Neural cell (in vitro differentiated cells): ENCODE measurements at regions not wholly inside any gene's neighbourhood (a gene's known extent, or its start where the extent isn't known, plus 50 kb on each side); places are given as distances from the start of the nearest gene placed in this dataset.

ENCODE experiments used
- H2AFZ ChIP-seq: fragments of 200-600, 300-800 bp; sonication (generic), shearing (Covaris generic); 2 replicates; pipeline ENCODE4 v1.6.0; 2014; ENCODE audit warnings: low read depth, mild to moderate bottlenecking, antibody characterized with exemption, low read length, moderate library complexity
- H3F3A ChIP-seq: fragments of 200-600 bp; shearing (Covaris generic); 2 replicates; pipeline ENCODE4 v1.6.1; 2016; ENCODE audit warnings: mild to moderate bottlenecking, moderate library complexity, mixed read lengths, antibody characterized with exemption, low read length; ENCODE audit not compliant: insufficient read depth, poor library complexity, severe bottlenecking
- H3K27ac ChIP-seq: fragments of 200-600, 300-800 bp; sonication (generic), shearing (Covaris generic); 2 replicates; pipeline ENCODE4 v1.5.1; 2014; ENCODE audit warnings: mild to moderate bottlenecking, low read length, moderate library complexity
- H3K27me3 ChIP-seq: fragments of 300-800, 200-600 bp; sonication (generic), shearing (Covaris generic); 2 replicates; pipeline ENCODE4 v1.6.0; 2014; ENCODE audit warnings: mild to moderate bottlenecking, low read depth, low read length, moderate library complexity; ENCODE audit not compliant: insufficient read depth
- H3K36me3 ChIP-seq: fragments of 300-800, 200-600 bp; sonication (generic), shearing (Covaris generic); 2 replicates; pipeline ENCODE4 v1.5.1; 2014; ENCODE audit warnings: mild to moderate bottlenecking, antibody characterized with exemption, low read length, moderate library complexity; ENCODE audit not compliant: insufficient read depth
- H3K4me2 ChIP-seq: fragments of 300-800, 200-600 bp; sonication (generic), shearing (Covaris generic); 2 replicates; pipeline ENCODE4 v1.6.0; 2014; ENCODE audit warnings: mild to moderate bottlenecking, low read length
- H3K4me3 ChIP-seq: fragments of 300-800, 200-600 bp; sonication (generic), shearing (Covaris generic); 2 replicates; pipeline ENCODE4 v1.5.1; 2014; ENCODE audit warnings: mild to moderate bottlenecking, low read length, moderate library complexity
- H3K79me2 ChIP-seq: fragments of 200-600 bp; shearing (Covaris generic); replicated peaks from 2 replicates; pipeline ENCODE4 v1.6.0; 2014; ENCODE audit warnings: mild to moderate bottlenecking, low read length, moderate library complexity; ENCODE audit not compliant: insufficient read depth
- H3K9ac ChIP-seq: fragments of 300-800, 200-600 bp; sonication (generic), shearing (Covaris generic); 2 replicates; pipeline ENCODE4 v1.6.1; 2016; ENCODE audit warnings: mild to moderate bottlenecking, low read length, mixed read lengths
- H3K9me2 ChIP-seq: fragments of 200-600 bp; shearing (Covaris generic); 2 replicates; pipeline ENCODE4 v1.6.1; 2016; ENCODE audit warnings: mild to moderate bottlenecking, low read length, mixed read lengths; ENCODE audit not compliant: insufficient read depth
- H3K9me3 ChIP-seq: fragments of 200-600, 300-800 bp; sonication (generic), shearing (Covaris generic); 2 replicates; pipeline ENCODE4 v1.6.1; 2016; ENCODE audit warnings: mild to moderate bottlenecking, mixed run types, low read length, moderate library complexity, mixed read lengths
- H4K20me1 ChIP-seq: fragments of 200-600 bp; shearing (Covaris generic); 2 replicates; pipeline ENCODE4 v1.6.1; 2016; ENCODE audit warnings: mild to moderate bottlenecking, mixed run types; ENCODE audit not compliant: insufficient read depth
- CTCF ChIP-seq: fragments of 450-650 bp; IDR thresholded peaks from 2 replicates; pipeline ENCODE4 v1.5.1; 2014; ENCODE audit warnings: antibody characterized with exemption, mild to moderate bottlenecking, moderate library complexity; ENCODE audit not compliant: poor library complexity, severe bottlenecking
- EP300 ChIP-seq: fragments of 450-650 bp; conservative IDR thresholded peaks from 2 replicates; pipeline ENCODE4 v1.6.1; 2014; ENCODE audit warnings: antibody characterized with exemption, mild to moderate bottlenecking, moderate library complexity; ENCODE audit not compliant: poor library complexity, severe bottlenecking
- EZH2 ChIP-seq: fragments of 200-600, 300-800 bp; shearing (Covaris generic), sonication (generic); IDR thresholded peaks from 2 replicates; pipeline ENCODE4 v1.6.1; 2014; ENCODE audit warnings: antibody characterized with exemption, low read length, borderline replicate concordance, mild to moderate bottlenecking; ENCODE audit not compliant: insufficient read depth, poor library complexity, severe bottlenecking
- MXI1 ChIP-seq: fragments of 450-650 bp; conservative IDR thresholded peaks from 2 replicates; pipeline ENCODE4 v1.6.1; 2014; ENCODE audit warnings: antibody characterized with exemption, mild to moderate bottlenecking; ENCODE audit not compliant: poor library complexity, severe bottlenecking
- POLR2AphosphoS5 ChIP-seq: IDR thresholded peaks from 2 replicates; pipeline ENCODE4 v1.6.1; 2012
- RAD21 ChIP-seq: fragments of 450-650 bp; conservative IDR thresholded peaks from 2 replicates; pipeline ENCODE4 v1.6.1; 2014; ENCODE audit warnings: antibody characterized with exemption, mild to moderate bottlenecking, moderate library complexity
- REST ChIP-seq: IDR thresholded peaks from 2 replicates; pipeline ENCODE4 v1.6.1; 2012; ENCODE audit warnings: borderline replicate concordance
- SMC3 ChIP-seq: fragments of 450-650 bp; conservative IDR thresholded peaks from 2 replicates; pipeline ENCODE4 v1.6.1; 2014; ENCODE audit warnings: antibody characterized with exemption, mild to moderate bottlenecking, moderate library complexity; ENCODE audit not compliant: poor library complexity
- TAF1 ChIP-seq: IDR thresholded peaks from 2 replicates; pipeline ENCODE4 v1.6.1; 2012; ENCODE audit warnings: low read depth

- no peaks in the 10 kb centered on the region for H3K36me3 ChIP-seq
- no peaks in the 10 kb centered on the region for H4K20me1 ChIP-seq
- H3K79me2 ChIP-seq: no peaks in the 10 kb centered on the region
- H3K9me3 ChIP-seq: no peaks in the 10 kb centered on the region
- H3K4me3 ChIP-seq: no peak overlapping the region
- no peak for TF ChIP-seq SMC3
- TF ChIP-seq POLR2AphosphoS5: no peak
- no peak for TF ChIP-seq TAF1
- TF ChIP-seq CTCF: no peak
- TF ChIP-seq REST: no peak
- no peak for TF ChIP-seq RAD21
- no peak for TF ChIP-seq EP300
- no peak for TF ChIP-seq EZH2
- no peak for TF ChIP-seq MXI1
- H3K9ac ChIP-seq: no peak overlapping the region
- no peaks in the 10 kb centered on the region for H3K27me3 ChIP-seq
- no peak overlapping the region for H3K27ac ChIP-seq
- H3K4me2 ChIP-seq: no peak overlapping the region
- no peaks in the 10 kb centered on the region for H3F3A ChIP-seq
- H2AFZ ChIP-seq: no peak overlapping the region
- H3K9me2 ChIP-seq: no peaks in the 10 kb centered on the region
These were observed 111.0 kb downstream of the NPIPB5 start for GRCh38 chr16:22621586-22622155.

- Histone ChIP-seq H3F3A (no peaks in the 10 kb centered on the region), H3K9ac (no peak overlapping the region), H3K9me3 (no peaks in the 10 kb centered on the region), H3K27ac (no peak overlapping the region), H3K9me2 (no peaks in the 10 kb centered on the region), H3K4me3 (no peak overlapping the region), H2AFZ (no peak overlapping the region), H4K20me1 (no peaks in the 10 kb centered on the region), H3K36me3 (no peaks in the 10 kb centered on the region), H3K79me2 (no peaks in the 10 kb centered on the region), H3K27me3 (no peaks in the 10 kb centered on the region), H3K4me2 (no peak overlapping the region)
- no peak for TF ChIP-seq SMC3
- no peak for TF ChIP-seq EZH2
- no peak for TF ChIP-seq CTCF
- no peak for TF ChIP-seq POLR2AphosphoS5
- no peak for TF ChIP-seq RAD21
- TF ChIP-seq MXI1: no peak
- no peak for TF ChIP-seq EP300
- no peak for TF ChIP-seq TAF1
- no peak for TF ChIP-seq REST
These were observed 112.0 kb downstream of the NPIPB5 start for GRCh38 chr16:22622703-22623102.
